HG03039 (cell line): ENCODE measurements at regions not wholly inside any gene's neighbourhood (a gene's known extent, or its start where the extent isn't known, plus 50 kb on each side); places are given as distances from the start of the nearest gene placed in this dataset.

Experiments used
- ATAC-seq: cut with Tn5 transposase; IDR thresholded peaks from one replicate; pipeline ENCODE4 v1.9.1; 2021; ENCODE audit warnings: mild to moderate bottlenecking, moderate library complexity; ENCODE audit not compliant: unreplicated experiment

DNA sequence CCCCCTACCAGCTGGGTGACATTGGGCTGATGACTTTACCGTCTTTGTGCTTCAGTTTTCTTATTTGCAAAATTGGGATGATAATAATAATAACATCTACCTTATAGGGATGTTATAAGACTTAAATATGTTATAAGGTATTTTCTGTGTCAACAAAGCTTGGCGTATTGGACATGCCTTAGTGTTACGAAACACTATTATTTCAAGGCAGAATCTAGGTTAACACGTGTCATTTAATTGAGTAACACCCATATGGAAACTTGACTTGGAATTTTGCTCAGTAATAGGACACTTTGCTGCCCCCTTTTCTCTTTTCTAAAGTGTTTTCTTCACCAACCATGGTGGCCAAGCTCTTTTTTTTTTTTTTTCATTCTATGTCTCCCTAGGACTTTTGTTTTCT, 294.2 kb upstream of the SALL1 start:
- ATAC-seq = no peak

DNA sequence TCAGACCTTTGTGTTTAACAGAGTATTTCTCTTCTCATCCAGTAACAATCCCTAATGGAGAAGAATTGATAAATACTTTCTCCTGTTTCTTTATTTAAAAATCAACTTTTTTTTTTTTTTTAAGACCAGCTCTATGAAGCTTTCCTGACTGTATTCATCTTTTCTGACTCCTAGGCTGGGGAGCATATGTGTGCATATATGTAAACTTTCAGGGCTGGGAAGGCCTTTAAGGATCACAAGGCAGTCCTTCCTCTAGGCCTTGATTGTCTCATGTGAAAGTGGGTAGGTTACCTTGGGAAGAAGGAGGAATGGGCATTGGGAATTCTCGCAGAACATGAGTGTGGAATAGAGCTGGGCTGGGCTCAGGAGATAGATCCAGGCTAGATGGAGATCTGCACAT, 292.9 kb upstream of the SALL1 start:
- no peak for ATAC-seq

DNA sequence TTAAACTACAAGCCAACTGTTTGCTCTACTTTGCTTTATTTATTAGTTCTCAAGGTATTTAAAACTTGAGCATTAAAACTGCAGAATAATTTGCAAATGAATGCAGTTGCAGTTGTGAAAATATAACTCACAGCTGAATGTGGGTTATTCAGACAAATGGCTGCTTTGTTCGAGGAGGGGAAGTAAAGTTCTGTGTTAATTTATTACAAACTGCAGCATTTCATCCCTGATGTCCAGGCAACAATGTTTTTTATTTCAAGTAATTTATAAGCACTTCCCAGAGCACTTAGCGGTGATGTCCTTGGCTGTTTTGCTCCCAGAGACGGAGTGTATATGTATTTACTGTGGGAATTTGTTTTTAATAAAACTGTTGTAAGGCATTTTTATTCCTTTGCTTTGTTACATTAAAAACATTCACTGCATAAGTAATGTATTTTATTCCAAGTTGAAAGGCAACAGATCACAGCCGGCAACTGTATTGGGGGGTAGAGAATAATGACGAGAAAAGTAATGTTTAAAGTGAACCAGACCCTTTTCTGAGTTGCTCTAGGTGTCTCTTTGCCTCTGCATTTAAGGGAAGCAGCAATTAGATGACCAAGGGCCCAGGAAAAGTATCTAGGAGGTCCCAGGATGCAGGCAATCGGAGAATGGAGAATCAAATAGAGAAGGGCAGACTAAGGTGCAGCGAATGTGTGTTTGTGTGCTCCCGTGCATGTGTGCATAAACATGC, 291.2 kb upstream of the SALL1 start:
- no peak for ATAC-seq

DNA sequence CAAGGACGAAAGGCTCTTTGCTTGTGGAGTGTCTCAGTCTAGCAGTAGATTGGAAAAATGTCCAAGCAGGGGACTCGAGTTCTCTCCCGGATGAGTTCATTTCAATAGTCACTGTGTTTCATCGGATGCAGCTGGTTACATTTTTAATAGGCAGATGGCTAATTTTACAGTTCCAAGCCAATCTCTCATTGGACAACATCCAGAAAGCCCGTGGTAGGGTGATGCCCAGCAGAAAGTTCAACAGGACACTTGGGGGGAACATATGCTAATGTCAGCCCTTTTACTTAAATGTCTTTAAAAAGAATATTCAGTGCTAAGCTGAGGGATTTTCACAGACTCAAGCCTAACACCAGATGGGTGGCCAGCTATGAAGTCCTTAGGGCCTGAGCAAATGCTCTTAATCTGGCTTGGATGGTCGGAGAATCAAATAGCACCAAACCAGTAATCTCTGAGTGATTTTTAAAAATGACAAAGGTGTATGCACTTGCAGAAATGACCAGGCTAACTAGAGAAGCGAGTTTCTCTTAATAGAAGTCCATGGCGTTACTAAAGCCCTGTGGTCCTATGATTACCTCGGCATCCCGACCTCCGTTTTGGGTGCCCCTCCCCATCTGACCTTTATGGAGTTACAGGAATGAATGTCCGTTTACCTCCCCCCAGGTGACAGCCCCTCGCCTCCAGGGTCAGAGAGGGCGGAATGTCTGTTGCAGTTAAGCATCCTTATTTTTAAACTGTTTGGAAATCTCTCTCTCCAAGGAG, 289.2 kb upstream of the SALL1 start:
- no peak for ATAC-seq

DNA sequence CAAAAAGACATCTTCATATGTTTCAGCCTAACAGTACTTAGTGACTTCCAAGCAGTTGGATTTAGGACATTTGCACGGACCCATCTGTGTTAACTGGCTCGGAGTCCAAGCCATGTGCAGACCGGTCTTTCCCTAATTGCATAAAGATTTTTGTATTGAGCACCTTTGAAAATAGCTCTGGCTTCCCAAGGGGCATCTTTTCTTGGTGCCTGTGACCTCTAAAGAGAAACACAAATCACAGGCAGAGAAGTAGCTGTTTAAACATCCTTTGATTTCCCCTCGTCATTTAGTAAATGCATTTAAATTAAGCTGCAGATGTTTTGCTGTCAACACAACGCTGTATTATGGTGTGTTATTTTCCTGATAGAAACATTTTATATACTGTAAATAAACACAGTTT, 288.2 kb upstream of the SALL1 start:
- no peak for ATAC-seq

DNA sequence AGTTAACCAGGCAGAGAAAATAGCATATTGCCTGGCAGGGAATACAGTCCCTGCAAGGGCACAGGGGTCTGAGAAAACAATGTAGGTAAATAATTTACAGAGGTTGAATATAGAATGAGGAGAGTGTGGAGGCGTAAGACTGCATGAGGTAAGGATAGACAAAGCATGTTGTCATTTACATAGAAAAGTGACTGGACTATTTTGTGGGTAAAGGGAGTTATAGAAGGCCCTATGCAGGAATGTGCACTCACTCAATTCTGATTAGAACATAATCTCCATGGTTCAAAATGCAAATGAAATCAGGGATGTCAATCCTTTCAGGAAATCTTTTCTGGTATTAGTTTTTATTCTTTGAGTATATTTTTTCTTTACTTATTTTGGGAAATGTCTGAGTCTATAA, 285.7 kb upstream of the SALL1 start:
- no peak for ATAC-seq

DNA sequence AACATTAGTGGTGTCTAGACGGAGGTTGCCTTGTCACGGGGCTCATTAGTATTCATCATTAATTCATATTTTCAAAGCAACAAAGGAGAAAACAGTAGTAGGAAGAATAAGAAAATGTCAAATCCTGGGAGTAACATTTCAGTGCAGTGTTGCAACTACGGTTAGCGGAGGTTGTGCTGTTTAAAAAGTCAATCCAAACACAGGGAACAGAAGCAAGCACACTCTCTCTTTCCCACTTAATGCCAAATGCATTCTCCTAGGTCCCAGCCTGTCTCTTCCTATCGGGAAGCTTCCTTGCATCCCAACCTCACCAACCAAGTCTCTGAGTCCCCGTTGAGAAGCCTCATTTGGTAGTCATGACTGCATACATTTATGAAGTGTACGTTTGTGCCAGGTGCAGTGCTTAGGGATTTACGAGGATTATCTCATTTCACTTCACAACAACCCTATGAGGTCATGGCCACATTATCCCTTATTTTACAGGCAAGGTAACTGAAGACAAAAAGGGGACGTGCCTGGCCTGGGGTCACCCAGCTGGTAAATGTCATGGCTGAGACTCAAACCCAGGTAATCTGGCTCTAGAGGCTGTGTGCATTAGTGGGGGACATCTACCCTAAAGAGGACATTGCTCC, 283.6 kb upstream of the SALL1 start:
- ATAC-seq = no peak

DNA sequence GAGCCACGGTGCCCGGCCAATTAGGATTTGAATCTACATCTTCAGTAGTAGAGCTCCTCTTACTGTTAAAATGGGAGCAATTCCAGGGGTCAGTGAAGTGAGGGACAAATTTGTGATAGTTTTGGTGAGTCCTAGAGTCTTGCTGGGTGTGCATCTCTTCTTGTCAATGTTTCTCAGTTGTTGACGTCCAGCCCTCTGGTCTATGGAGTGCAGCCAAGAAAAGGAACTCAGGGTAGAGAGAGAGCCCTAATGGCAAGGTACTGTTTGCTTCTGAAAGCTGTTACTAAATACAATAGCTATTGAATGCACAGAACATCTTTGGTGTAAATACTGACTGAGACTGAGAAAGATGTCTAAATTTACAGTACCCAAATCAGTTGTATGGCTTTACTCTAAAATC, 282.5 kb upstream of the SALL1 start:
- no peak for ATAC-seq

DNA sequence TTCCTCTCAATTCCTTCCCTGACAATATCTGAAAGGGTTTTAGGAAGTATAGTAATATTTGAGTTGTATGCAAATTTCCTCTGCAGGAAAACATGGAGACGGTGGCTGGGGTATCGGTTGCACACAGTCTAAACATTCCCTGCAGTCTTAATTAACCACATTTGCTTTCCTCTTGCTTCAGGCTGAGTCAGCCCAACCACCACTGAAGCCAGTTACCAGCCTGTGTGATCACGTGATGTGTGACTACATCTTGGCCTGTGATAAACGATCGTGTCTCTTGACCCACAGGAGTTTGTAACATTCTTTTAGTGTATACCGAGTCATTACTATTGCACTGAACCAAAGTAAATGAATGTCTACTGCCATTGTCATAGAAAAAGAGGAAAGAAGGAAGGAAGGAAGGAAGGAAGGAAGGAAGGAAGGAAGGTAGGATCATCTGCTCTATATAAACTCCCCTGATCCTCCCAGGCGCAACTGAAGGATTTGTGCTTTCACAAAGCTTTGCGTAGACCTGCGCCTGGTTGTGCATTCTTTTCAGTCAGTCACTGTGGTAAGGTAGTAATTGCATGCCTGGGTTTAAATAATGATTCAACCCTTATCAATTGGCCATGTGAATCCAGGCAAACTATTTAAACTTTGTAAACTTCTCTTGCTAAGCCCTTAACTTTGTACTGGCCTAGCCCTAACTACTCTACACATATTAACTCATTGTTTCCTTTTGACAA, 280.6 kb upstream of the SALL1 start:
- no peak for ATAC-seq

DNA sequence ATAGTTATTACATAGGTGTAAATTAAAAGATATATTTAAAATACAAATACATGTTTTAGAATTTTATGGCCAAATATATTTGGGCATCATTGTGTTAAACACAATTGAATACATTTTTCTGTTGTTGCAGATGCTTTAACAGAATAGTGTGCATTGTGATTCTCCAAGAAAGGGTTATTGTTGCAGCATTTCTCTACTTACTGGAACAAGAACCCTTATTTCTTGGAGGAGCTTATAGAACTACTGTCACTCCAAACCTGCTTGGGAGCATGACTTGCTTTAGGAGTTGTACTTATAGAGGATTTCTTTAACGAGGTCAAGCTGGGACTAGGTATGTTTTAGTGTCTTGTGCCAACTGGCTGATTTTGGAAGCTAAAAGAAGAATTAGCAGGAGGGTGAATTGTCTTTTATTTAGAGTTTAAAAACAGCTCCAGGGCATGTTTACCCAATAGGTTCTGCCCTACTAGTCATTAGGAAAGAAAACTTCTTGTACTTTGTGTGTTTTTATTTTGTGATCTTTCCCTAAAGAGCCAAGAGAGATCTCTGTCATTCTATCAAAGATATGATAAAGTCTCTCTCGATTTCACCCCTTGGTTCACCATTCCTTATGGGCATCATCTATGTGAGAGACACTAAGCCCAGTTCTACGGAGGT, 279.8 kb upstream of the SALL1 start:
- no peak for ATAC-seq

DNA sequence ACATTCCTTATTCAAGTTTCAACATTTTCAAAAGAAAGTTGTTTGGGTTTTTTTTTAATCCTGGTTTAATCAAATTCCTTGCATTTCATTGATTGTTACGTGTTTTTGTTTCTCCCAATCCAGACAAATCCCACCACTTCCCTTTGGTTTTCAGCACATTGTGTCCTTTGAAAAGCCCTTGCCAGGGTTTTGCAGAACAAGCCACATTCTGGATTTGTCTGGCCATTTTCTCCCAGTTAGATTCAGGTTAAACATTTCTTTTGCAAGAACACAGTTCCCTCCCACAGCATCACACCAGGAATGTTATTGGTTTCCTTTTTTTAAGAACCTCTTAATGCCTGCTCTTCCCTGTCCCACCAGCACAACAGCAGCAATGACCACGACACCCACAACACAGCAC, 278.0 kb upstream of the SALL1 start:
- ATAC-seq = no peak

DNA sequence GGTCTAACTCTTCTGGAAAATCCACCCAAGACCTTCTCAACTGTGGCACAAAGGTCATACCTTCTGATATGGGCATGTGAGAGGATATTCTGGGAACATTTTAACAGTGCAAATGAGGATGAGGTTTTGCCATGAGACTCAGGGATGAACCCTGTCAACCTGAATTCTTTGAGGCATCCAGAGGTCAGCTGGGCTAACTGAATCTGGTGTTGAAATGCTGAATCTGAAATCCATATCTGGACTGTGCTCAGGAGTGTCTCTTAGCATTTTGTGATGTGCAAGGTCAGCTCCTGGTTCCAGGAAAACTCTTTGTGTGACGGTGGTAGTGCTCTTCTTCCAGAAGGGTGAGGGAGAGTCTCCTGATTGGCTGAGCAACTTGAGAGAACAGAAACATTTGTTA, 276.0 kb upstream of the SALL1 start:
- ATAC-seq = no peak

DNA sequence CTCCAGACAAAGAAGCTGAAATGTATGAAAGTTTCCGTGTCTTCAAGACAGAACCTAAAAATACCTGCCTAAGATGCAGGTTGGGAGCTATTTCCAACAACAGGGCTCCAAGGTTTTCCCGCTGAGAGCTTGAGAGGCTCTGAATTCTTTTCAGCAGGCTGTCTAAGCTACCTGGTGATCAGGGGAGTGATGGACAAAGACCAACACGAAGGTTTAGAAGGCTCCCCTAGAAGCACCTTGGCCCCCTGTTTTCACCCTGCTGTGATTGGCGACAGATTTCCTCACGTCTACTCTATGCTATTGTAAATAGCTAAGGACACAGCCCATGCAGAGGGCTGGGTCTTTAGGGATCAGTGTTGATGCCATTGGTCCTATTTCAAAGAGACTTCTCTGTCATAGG, 275.2 kb upstream of the SALL1 start:
- no peak for ATAC-seq

DNA sequence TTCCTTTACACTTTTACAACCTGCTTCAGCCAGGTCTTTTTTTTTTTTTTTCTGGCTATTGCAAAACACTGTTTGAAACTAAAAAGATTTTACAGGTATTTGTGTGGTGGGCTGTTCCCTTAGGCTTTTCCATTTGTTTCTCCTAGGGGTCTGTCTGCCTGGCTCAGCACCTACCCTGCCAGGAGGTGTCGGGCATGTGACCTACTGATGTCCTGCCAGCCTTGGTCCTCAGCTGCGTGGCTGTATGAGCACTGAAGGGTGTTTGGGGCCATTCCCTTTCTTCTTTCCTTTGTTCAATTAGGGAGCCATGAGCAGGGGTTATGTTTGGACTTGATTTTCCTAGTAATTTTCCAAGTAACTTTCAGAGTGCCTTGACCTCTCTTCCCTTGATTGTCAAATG, 269.2 kb upstream of the SALL1 start:
- no peak for ATAC-seq

DNA sequence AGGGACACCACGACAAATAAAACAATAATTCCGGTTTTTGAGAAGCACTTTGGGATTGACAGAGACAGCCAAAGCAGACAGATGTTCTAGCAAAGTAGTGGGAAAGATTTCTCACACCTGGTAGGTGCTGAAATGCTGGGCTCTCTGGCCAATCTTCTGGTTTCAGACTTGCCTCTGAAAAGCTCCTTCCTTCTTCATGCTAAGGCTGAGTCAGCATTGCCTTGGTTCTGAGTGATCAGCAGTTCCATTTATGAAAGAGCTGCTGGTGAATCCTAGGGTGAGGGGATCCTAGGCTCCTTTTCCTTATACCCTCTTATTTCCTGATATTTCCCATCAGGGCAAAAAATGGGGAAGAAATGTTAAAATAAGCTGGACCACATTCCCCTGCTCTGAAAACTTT, 268.7 kb upstream of the SALL1 start:
- no peak for ATAC-seq

DNA sequence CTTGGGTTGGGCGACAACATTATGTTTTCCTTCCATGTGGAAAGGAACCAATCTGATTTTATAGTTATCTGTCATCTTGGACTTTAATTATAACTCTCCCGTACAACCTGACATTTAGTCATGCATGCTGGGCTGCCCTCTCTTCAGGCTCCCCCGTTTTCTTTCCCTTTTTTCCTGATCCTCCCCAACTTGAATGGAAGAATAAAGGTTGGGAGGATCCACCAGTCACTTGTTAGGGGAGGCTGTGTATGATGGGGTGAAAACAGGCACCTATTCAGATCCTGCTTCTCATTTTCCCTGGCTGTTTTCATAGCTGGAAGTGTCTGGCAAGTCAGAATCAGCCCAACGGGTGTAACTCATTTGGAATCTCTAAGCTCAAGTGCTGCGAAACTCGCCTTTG, 267.2 kb upstream of the SALL1 start:
- ATAC-seq = no peak

DNA sequence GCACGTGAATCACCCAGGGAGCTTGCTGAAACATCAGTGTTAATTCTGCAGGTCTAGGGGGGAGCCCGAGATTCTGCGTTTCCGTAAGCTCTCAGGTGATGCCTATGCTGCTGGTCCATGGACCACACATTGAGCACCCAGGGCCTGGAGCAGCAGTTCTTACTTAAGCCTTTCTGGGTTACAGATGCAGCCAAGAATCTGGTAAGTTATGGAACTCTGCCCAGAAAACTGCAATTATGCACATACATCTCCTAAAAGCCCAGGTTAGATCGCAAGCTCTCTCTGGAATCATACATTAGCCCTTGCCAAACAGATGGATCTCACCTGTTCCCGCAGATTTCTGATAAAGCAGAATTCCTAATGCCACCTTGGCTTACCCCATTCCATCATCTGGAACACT, 265.9 kb upstream of the SALL1 start:
- ATAC-seq = no peak

DNA sequence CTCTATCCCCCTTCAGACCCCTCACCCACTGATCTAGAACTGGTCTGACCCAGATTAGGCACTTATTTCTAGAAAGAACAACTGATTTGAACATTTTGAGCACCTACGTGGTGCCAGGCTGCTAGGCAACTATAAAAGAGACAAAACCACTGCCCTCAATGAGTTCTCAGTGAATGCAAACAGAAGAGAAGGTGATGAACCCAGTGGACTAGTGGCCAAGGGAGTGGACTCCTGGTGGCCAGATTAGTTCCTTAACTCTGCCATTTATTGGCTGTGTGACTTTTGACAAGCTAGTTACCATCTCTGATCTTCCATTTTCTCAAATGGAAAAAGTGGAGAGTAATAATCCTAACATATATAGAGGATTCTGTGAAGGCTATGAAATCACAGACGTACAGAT, 259.1 kb upstream of the SALL1 start:
- ATAC-seq = no peak

DNA sequence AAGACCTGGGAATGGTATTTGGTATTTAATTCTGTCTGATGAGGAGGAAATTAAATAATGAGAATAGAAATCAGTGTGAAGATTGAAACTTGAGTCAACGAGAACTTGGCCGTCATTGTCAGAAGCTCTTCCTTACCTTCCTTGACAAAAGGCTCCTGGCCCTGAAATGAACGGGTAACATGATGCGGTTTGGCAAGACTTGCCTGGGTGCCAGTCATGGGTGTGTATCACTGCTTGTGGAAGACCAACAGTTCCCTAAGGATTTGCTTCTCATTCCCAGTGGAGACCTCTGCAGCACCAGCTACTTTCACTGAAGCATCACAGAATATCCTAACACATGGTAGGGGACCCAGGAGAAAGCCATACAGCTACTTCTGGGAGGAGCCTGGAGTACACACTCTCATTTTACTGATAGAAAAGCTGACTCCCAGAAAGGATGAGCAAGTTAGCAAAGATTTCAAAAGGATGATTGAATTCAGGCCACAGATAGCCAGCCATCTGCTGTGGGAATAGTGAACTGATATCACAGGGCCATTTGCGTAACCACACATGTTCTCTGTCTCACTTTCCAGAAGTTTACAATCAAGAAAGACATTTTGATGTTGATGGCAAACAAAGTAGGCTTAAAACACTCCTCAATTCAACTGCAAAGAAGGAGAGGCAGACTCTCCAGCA, 258.1 kb upstream of the SALL1 start:
- ATAC-seq = no peak

DNA sequence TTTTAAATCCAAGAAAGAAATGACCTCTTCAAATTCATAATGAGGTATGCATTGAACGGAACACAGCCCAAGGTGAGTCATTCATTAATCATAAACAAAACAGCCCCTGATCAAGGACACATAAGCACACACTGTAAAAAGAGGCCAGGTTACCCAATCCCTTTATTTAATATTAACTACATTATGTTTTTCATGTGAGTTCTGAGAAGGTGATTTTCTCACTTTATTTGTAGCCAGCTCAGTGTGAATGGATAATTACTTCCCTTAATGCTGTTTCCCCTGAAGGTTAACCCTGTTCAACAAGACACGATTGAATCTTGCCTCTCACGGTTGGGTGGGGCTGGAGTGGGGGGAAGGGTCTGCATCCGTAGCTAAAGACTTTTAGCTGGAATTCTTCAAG, 257.3 kb upstream of the SALL1 start:
- no peak for ATAC-seq

DNA sequence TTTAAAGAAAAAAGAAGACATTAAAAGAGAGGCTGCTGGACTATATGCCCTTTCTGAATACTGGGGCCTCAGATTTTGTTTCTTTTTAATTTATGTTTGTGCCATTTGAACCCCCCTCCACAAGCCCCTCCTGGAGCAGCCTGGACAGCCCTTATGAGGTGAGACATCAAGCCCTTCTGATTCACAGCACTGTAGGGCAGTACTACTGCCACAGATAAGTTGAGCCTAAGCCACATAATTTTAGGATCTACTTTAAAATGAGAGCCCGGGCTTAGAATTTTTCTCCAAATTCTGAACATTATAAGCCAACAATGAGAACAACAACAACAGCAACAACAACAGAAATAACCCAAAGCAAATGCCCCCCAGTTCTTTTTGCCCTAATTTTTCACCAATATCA, 256.9 kb upstream of the SALL1 start:
- ATAC-seq = no peak
